Posterior vena cava (tissue), 2 donors: ENCODE measurements at regions not wholly inside any gene's neighbourhood (a gene's known extent, or its start where the extent isn't known, plus 50 kb on each side); places are given as distances from the start of the nearest gene placed in this dataset.

ENCODE experiments used
- DNase-seq: peaks from one replicate; pipeline ENCODE4 v3.0.0-alpha.2; 2020; ENCODE audit warnings: low spot score
- intact Hi-C, 2 donors: fragments of 100-400 bp; cut with DNase I; formaldehyde crosslinking; loops; one replicate each; pipeline versions ENCODE4 v1.14.1 to v1.14.2; 2022 to 2023
- donor health status: DM: yes; HTN: yes; CAD: no.
- donor health status: DM: yes; HTN: yes; CAD: no.

- DNase-seq = peak; percentile 71
- intact Hi-C loops = loop anchor here in 1 of 2 donors (10.0 kb wide), 1 partner anchor 414 kb away; the partner anchor contains the start of gene SOHLH1
Observed at GRCh38 chr9:135281151-135281550, 193.7 kb downstream of the OLFM1 start.

- intact Hi-C loops = loop anchor here in 1 of 2 donors (10.0 kb wide), 1 partner anchor 413 kb away; the partner anchor contains the start of gene SOHLH1
- peak; percentile 76 for DNase-seq
Observed at GRCh38 chr9:135281791-135282737, 194.6 kb downstream of the OLFM1 start.

- no peak for DNase-seq
- intact Hi-C loops = loop anchor here in 1 of 2 donors (10.0 kb wide), 1 partner anchor 412 kb away; the partner anchor contains the start of gene SOHLH1
Observed at GRCh38 chr9:135282808-135283207, 195.3 kb downstream of the OLFM1 start.

GRCh38 chr9:135283671-135284070 is 195.9 kb upstream of the PPP1R26 start:
- DNase-seq = no peak
- intact Hi-C loops = loop anchor here in 1 of 2 donors (10.0 kb wide), 1 partner anchor 411 kb away; the partner anchor contains the start of gene SOHLH1

GRCh38 chr9:135284386-135285134 is 195.0 kb upstream of the PPP1R26 start:
- intact Hi-C loops = loop anchor here in 1 of 2 donors (10.0 kb wide), 1 partner anchor 410 kb away; the partner anchor contains the start of gene SOHLH1
- peak; percentile 76 for DNase-seq

- peak; percentile 53 for DNase-seq
- intact Hi-C loops = loop anchor here in 1 of 2 donors (10.0 kb wide), 1 partner anchor 408 kb away; the partner anchor contains the start of gene SOHLH1
Observed at GRCh38 chr9:135286187-135286925, 193.2 kb upstream of the PPP1R26 start.

- intact Hi-C loops = loop anchor here in 1 of 2 donors (10.0 kb wide), 1 partner anchor 408 kb away; the partner anchor contains the start of gene SOHLH1
- no peak for DNase-seq
Observed at GRCh38 chr9:135286961-135287360, 192.6 kb upstream of the PPP1R26 start.

- intact Hi-C loops = loop anchor here in 1 of 2 donors (10.0 kb wide), 1 partner anchor 407 kb away; the partner anchor contains the start of gene SOHLH1
- DNase-seq = peak; percentile 47
Observed at GRCh38 chr9:135287627-135288026, 192.0 kb upstream of the PPP1R26 start.

- intact Hi-C loops = loop anchor here in 1 of 2 donors (10.0 kb wide), 1 partner anchor 407 kb away; the partner anchor contains the start of gene SOHLH1
- DNase-seq = peak; percentile 51
Observed at GRCh38 chr9:135288054-135288453, 191.5 kb upstream of the PPP1R26 start.

GRCh38 chr9:135289081-135289491 is 190.5 kb upstream of the PPP1R26 start:
- peak; percentile 29 for DNase-seq
- intact Hi-C loops = loop anchor here in 1 of 2 donors (10.0 kb wide), 1 partner anchor 406 kb away; the partner anchor contains the start of gene SOHLH1

- peak; percentile 41 for DNase-seq
- intact Hi-C loops = loop anchor here in 1 of 2 donors (10.0 kb wide), 1 partner anchor 65 kb away; no protein-coding TSS in a partner anchor
Observed at GRCh38 chr9:135290086-135290485, 189.5 kb upstream of the PPP1R26 start.

GRCh38 chr9:135290566-135290965 is 189.0 kb upstream of the PPP1R26 start:
- DNase-seq = peak; percentile 63
- intact Hi-C loops = loop anchor here in 1 of 2 donors (10.0 kb wide), 1 partner anchor 66 kb away; no protein-coding TSS in a partner anchor

GRCh38 chr9:135291165-135291564 is 188.4 kb upstream of the PPP1R26 start:
- intact Hi-C loops = loop anchor here in 1 of 2 donors (10.0 kb wide), 1 partner anchor 66 kb away; no protein-coding TSS in a partner anchor
- peak; percentile 55 for DNase-seq

GRCh38 chr9:135294836-135295235 is 184.7 kb upstream of the PPP1R26 start:
- intact Hi-C loops = loop anchor here in 1 of 2 donors (10.0 kb wide), 1 partner anchor 70 kb away; no protein-coding TSS in a partner anchor
- DNase-seq = peak; percentile 51

- peak; percentile 31 for DNase-seq
- intact Hi-C loops = loop anchor here in 1 of 2 donors (10.0 kb wide), 1 partner anchor 71 kb away; no protein-coding TSS in a partner anchor
Observed at GRCh38 chr9:135295551-135296300, 183.9 kb upstream of the PPP1R26 start.

GRCh38 chr9:135296735-135297455 is 182.7 kb upstream of the PPP1R26 start:
- intact Hi-C loops = loop anchor here in 1 of 2 donors (10.0 kb wide), 1 partner anchor 72 kb away; no protein-coding TSS in a partner anchor
- DNase-seq = peak; percentile 49
